Neural cell (in vitro differentiated cells): ENCODE measurements at regions not wholly inside any gene's neighbourhood (a gene's known extent, or its start where the extent isn't known, plus 50 kb on each side); places are given as distances from the start of the nearest gene placed in this dataset.

Experiments
- H2AFZ ChIP-seq: fragments of 200-600, 300-800 bp; sonication (generic), shearing (Covaris generic); 2 replicates; pipeline ENCODE4 v1.6.0; 2014; ENCODE audit warnings: low read depth, mild to moderate bottlenecking, antibody characterized with exemption, low read length, moderate library complexity
- H3F3A ChIP-seq: fragments of 200-600 bp; shearing (Covaris generic); 2 replicates; pipeline ENCODE4 v1.6.1; 2016; ENCODE audit warnings: mild to moderate bottlenecking, moderate library complexity, mixed read lengths, antibody characterized with exemption, low read length; ENCODE audit not compliant: insufficient read depth, poor library complexity, severe bottlenecking
- H3K27ac ChIP-seq: fragments of 200-600, 300-800 bp; sonication (generic), shearing (Covaris generic); 2 replicates; pipeline ENCODE4 v1.5.1; 2014; ENCODE audit warnings: mild to moderate bottlenecking, low read length, moderate library complexity
- H3K27me3 ChIP-seq: fragments of 300-800, 200-600 bp; sonication (generic), shearing (Covaris generic); 2 replicates; pipeline ENCODE4 v1.6.0; 2014; ENCODE audit warnings: mild to moderate bottlenecking, low read depth, low read length, moderate library complexity; ENCODE audit not compliant: insufficient read depth
- H3K36me3 ChIP-seq: fragments of 300-800, 200-600 bp; sonication (generic), shearing (Covaris generic); 2 replicates; pipeline ENCODE4 v1.5.1; 2014; ENCODE audit warnings: mild to moderate bottlenecking, antibody characterized with exemption, low read length, moderate library complexity; ENCODE audit not compliant: insufficient read depth
- H3K4me2 ChIP-seq: fragments of 300-800, 200-600 bp; sonication (generic), shearing (Covaris generic); 2 replicates; pipeline ENCODE4 v1.6.0; 2014; ENCODE audit warnings: mild to moderate bottlenecking, low read length
- H3K4me3 ChIP-seq: fragments of 300-800, 200-600 bp; sonication (generic), shearing (Covaris generic); 2 replicates; pipeline ENCODE4 v1.5.1; 2014; ENCODE audit warnings: mild to moderate bottlenecking, low read length, moderate library complexity
- H3K79me2 ChIP-seq: fragments of 200-600 bp; shearing (Covaris generic); replicated peaks from 2 replicates; pipeline ENCODE4 v1.6.0; 2014; ENCODE audit warnings: mild to moderate bottlenecking, low read length, moderate library complexity; ENCODE audit not compliant: insufficient read depth
- H3K9ac ChIP-seq: fragments of 300-800, 200-600 bp; sonication (generic), shearing (Covaris generic); 2 replicates; pipeline ENCODE4 v1.6.1; 2016; ENCODE audit warnings: mild to moderate bottlenecking, low read length, mixed read lengths
- H3K9me2 ChIP-seq: fragments of 200-600 bp; shearing (Covaris generic); 2 replicates; pipeline ENCODE4 v1.6.1; 2016; ENCODE audit warnings: mild to moderate bottlenecking, low read length, mixed read lengths; ENCODE audit not compliant: insufficient read depth
- H3K9me3 ChIP-seq: fragments of 200-600, 300-800 bp; sonication (generic), shearing (Covaris generic); 2 replicates; pipeline ENCODE4 v1.6.1; 2016; ENCODE audit warnings: mild to moderate bottlenecking, mixed run types, low read length, moderate library complexity, mixed read lengths
- H4K20me1 ChIP-seq: fragments of 200-600 bp; shearing (Covaris generic); 2 replicates; pipeline ENCODE4 v1.6.1; 2016; ENCODE audit warnings: mild to moderate bottlenecking, mixed run types; ENCODE audit not compliant: insufficient read depth
- CTCF ChIP-seq: fragments of 450-650 bp; IDR thresholded peaks from 2 replicates; pipeline ENCODE4 v1.5.1; 2014; ENCODE audit warnings: antibody characterized with exemption, mild to moderate bottlenecking, moderate library complexity; ENCODE audit not compliant: poor library complexity, severe bottlenecking
- EP300 ChIP-seq: fragments of 450-650 bp; conservative IDR thresholded peaks from 2 replicates; pipeline ENCODE4 v1.6.1; 2014; ENCODE audit warnings: antibody characterized with exemption, mild to moderate bottlenecking, moderate library complexity; ENCODE audit not compliant: poor library complexity, severe bottlenecking
- EZH2 ChIP-seq: fragments of 200-600, 300-800 bp; shearing (Covaris generic), sonication (generic); IDR thresholded peaks from 2 replicates; pipeline ENCODE4 v1.6.1; 2014; ENCODE audit warnings: antibody characterized with exemption, low read length, borderline replicate concordance, mild to moderate bottlenecking; ENCODE audit not compliant: insufficient read depth, poor library complexity, severe bottlenecking
- MXI1 ChIP-seq: fragments of 450-650 bp; conservative IDR thresholded peaks from 2 replicates; pipeline ENCODE4 v1.6.1; 2014; ENCODE audit warnings: antibody characterized with exemption, mild to moderate bottlenecking; ENCODE audit not compliant: poor library complexity, severe bottlenecking
- POLR2AphosphoS5 ChIP-seq: IDR thresholded peaks from 2 replicates; pipeline ENCODE4 v1.6.1; 2012
- RAD21 ChIP-seq: fragments of 450-650 bp; conservative IDR thresholded peaks from 2 replicates; pipeline ENCODE4 v1.6.1; 2014; ENCODE audit warnings: antibody characterized with exemption, mild to moderate bottlenecking, moderate library complexity
- REST ChIP-seq: IDR thresholded peaks from 2 replicates; pipeline ENCODE4 v1.6.1; 2012; ENCODE audit warnings: borderline replicate concordance
- SMC3 ChIP-seq: fragments of 450-650 bp; conservative IDR thresholded peaks from 2 replicates; pipeline ENCODE4 v1.6.1; 2014; ENCODE audit warnings: antibody characterized with exemption, mild to moderate bottlenecking, moderate library complexity; ENCODE audit not compliant: poor library complexity
- TAF1 ChIP-seq: IDR thresholded peaks from 2 replicates; pipeline ENCODE4 v1.6.1; 2012; ENCODE audit warnings: low read depth

- Histone ChIP-seq H3F3A (no peaks in the 10 kb centered on the region), H3K9ac (no peak overlapping the region), H3K79me2 (no peaks in the 10 kb centered on the region), H3K27me3 (no peaks in the 10 kb centered on the region), H4K20me1 (no peaks in the 10 kb centered on the region), H3K36me3 (no peaks in the 10 kb centered on the region), H3K9me3 (no peaks in the 10 kb centered on the region), H3K4me2 (no peak overlapping the region), H2AFZ (no peak overlapping the region), H3K27ac (no peak overlapping the region), H3K4me3 (no peak overlapping the region), H3K9me2 (no peaks in the 10 kb centered on the region)
- TF ChIP-seq MXI1: no peak
Measured at GRCh38 chr21:27122686-27123085, 155.8 kb upstream of the ADAMTS5 start.

GRCh38 chr21:27114111-27114510 is 147.2 kb upstream of the ADAMTS5 start:
- Histone ChIP-seq H3K27me3 (no peaks in the 10 kb centered on the region), H3K27ac (no peak overlapping the region), H2AFZ (no peak overlapping the region), H3K9me3 (no peaks in the 10 kb centered on the region), H3K4me3 (no peak overlapping the region), H3K36me3 (no peaks in the 10 kb centered on the region), H4K20me1 (no peaks in the 10 kb centered on the region), H3K9me2 (no peaks in the 10 kb centered on the region), H3K9ac (no peak overlapping the region), H3F3A (no peaks in the 10 kb centered on the region), H3K79me2 (no peaks in the 10 kb centered on the region), H3K4me2 (no peak overlapping the region)
- no peak for TF ChIP-seq SMC3
- no peak for TF ChIP-seq REST
- TF ChIP-seq EZH2: no peak
- no peak for TF ChIP-seq EP300
- TF ChIP-seq CTCF: no peak
- TF ChIP-seq POLR2AphosphoS5: no peak
- no peak for TF ChIP-seq TAF1
- TF ChIP-seq RAD21: no peak
- TF ChIP-seq MXI1: no peak

- Histone ChIP-seq H3K4me2 (no peak overlapping the region), H3K36me3 (no peaks in the 10 kb centered on the region), H3F3A (no peaks in the 10 kb centered on the region), H3K9ac (no peak overlapping the region), H3K79me2 (no peaks in the 10 kb centered on the region), H3K27ac (no peak overlapping the region), H4K20me1 (no peaks in the 10 kb centered on the region), H3K4me3 (no peak overlapping the region), H3K9me2 (no peaks in the 10 kb centered on the region), H2AFZ (no peak overlapping the region), H3K27me3 (no peaks in the 10 kb centered on the region), H3K9me3 (no peaks in the 10 kb centered on the region)
- TF ChIP-seq EZH2 (no peak), CTCF (no peak), TAF1 (no peak), MXI1 (no peak), EP300 (no peak), POLR2AphosphoS5 (no peak), SMC3 (no peak), RAD21 (no peak), REST (no peak)
Measured at GRCh38 chr21:27112186-27112585, 145.3 kb upstream of the ADAMTS5 start.
